Ecto neural progenitor cell (in vitro differentiated cells): ENCODE measurements at regions not wholly inside any gene's neighbourhood (a gene's known extent, or its start where the extent isn't known, plus 50 kb on each side); places are given as distances from the start of the nearest gene placed in this dataset.

Experiments used
- DNase-seq: peaks from one replicate; pipeline ENCODE4 v3.0.0-alpha.2; 2018; ENCODE audit warnings: low spot score

GRCh38 chr9:135340143-135340655, 139.4 kb upstream of the PPP1R26 start:
- no peak for DNase-seq

- no peak for DNase-seq
These were observed 138.7 kb upstream of the PPP1R26 start for GRCh38 chr9:135340726-135341475.

- DNase-seq = no peak
These were observed 137.9 kb upstream of the PPP1R26 start for GRCh38 chr9:135341612-135342169.

- DNase-seq = no peak
These were observed 137.1 kb upstream of the PPP1R26 start for GRCh38 chr9:135342206-135343130.

GRCh38 chr9:135343136-135343535, 136.4 kb upstream of the PPP1R26 start:
- DNase-seq = no peak

GRCh38 chr9:135343837-135344522, 135.6 kb upstream of the PPP1R26 start:
- peak; percentile 89 for DNase-seq

- DNase-seq = no peak
These were observed 135.1 kb upstream of the PPP1R26 start for GRCh38 chr9:135344523-135344901.

GRCh38 chr9:135344915-135345500, 134.6 kb upstream of the PPP1R26 start:
- DNase-seq = no peak

GRCh38 chr9:135345775-135346433, 133.7 kb upstream of the PPP1R26 start:
- DNase-seq = no peak

GRCh38 chr9:135346438-135347050, 133.0 kb upstream of the PPP1R26 start:
- no peak for DNase-seq

- DNase-seq = no peak
These were observed 132.1 kb upstream of the PPP1R26 start for GRCh38 chr9:135347461-135347860.

GRCh38 chr9:135348076-135348787, 131.3 kb upstream of the PPP1R26 start:
- DNase-seq = no peak

- no peak for DNase-seq
These were observed 130.8 kb upstream of the PPP1R26 start for GRCh38 chr9:135348788-135349150.

GRCh38 chr9:135349212-135350002, 130.2 kb upstream of the PPP1R26 start:
- no peak for DNase-seq

- DNase-seq = no peak
These were observed 129.6 kb upstream of the PPP1R26 start for GRCh38 chr9:135350003-135350315.

- no peak for DNase-seq
These were observed 125.6 kb upstream of the PPP1R26 start for GRCh38 chr9:135353935-135354334.

GRCh38 chr9:135355521-135356011, 124.0 kb upstream of the PPP1R26 start:
- no peak for DNase-seq

GRCh38 chr9:135356021-135356420, 123.6 kb upstream of the PPP1R26 start:
- DNase-seq = no peak

GRCh38 chr9:135356796-135357195, 122.8 kb upstream of the PPP1R26 start:
- DNase-seq = no peak
